ENCODE measurements at regions not wholly inside any gene's neighbourhood (a gene's known extent, or its start where the extent isn't known, plus 50 kb on each side); places are given as distances from the start of the nearest gene placed in this dataset.

DNA sequence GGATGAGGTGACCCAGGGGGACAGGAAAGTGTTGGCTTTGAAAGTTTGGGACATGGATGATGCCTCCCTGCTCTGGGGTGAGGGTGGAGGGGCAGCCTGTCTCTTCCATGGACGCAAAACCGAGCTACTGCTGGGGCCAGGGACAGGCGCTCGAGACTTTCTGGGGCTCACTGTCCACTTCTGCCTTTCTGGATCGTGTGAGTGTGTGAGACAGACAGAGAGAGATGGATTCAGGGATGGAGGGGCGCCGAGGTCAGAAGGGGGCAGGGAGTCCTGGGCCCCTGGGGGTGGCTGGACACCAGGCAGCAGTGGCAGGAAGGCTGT, 78.0 kb upstream of the GATA5 start:
- TF ChIP-seq, protein P1, sequence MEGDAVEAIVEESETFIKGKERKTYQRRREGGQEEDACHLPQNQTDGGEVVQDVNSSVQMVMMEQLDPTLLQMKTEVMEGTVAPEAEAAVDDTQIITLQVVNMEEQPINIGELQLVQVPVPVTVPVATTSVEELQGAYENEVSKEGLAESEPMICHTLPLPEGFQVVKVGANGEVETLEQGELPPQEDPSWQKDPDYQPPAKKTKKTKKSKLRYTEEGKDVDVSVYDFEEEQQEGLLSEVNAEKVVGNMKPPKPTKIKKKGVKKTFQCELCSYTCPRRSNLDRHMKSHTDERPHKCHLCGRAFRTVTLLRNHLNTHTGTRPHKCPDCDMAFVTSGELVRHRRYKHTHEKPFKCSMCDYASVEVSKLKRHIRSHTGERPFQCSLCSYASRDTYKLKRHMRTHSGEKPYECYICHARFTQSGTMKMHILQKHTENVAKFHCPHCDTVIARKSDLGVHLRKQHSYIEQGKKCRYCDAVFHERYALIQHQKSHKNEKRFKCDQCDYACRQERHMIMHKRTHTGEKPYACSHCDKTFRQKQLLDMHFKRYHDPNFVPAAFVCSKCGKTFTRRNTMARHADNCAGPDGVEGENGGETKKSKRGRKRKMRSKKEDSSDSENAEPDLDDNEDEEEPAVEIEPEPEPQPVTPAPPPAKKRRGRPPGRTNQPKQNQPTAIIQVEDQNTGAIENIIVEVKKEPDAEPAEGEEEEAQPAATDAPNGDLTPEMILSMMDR (IDR thresholded peaks at IDR 0.05; ENCODE audit: low read length), result no peak
- no peak for TF ChIP-seq EZH2phosphoT487 (IDR thresholded peaks at IDR 0.05; ENCODE audit: low read length)
- TF ChIP-seq EZH2 (optimal IDR thresholded peaks at IDR 0.05; ENCODE audit: low read depth, low read length), result no peak
